ENCODE measurements at regions not wholly inside any gene's neighbourhood (a gene's known extent, or its start where the extent isn't known, plus 50 kb on each side); places are given as distances from the start of the nearest gene placed in this dataset.

DNA sequence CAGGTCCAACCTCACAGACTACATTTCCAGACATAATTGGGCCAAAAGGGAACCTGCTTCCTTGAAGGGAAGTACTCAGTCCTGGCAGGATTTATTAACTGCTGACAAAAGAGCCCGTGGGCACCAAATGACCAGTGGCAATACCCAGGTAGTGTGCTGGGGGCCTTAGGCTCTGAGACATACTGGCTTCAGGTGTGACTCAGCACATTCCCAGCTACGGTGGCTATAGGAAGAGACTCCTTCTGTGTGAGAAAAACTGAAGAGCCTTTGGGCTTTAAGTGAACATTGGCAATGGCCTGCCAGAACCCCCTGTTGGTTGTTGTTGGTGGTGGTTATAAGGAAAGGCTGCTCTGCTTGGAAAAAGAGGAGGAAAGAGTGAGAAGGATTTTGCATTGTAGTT, 401.8 kb downstream of the KCNJ3 start:
- TF ChIP-seq EZH2 (IDR thresholded peaks at IDR 0.05; ENCODE audit: low read length, missing control alignments) = no peak
- TF ChIP-seq, protein P1, sequence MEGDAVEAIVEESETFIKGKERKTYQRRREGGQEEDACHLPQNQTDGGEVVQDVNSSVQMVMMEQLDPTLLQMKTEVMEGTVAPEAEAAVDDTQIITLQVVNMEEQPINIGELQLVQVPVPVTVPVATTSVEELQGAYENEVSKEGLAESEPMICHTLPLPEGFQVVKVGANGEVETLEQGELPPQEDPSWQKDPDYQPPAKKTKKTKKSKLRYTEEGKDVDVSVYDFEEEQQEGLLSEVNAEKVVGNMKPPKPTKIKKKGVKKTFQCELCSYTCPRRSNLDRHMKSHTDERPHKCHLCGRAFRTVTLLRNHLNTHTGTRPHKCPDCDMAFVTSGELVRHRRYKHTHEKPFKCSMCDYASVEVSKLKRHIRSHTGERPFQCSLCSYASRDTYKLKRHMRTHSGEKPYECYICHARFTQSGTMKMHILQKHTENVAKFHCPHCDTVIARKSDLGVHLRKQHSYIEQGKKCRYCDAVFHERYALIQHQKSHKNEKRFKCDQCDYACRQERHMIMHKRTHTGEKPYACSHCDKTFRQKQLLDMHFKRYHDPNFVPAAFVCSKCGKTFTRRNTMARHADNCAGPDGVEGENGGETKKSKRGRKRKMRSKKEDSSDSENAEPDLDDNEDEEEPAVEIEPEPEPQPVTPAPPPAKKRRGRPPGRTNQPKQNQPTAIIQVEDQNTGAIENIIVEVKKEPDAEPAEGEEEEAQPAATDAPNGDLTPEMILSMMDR (conservative IDR thresholded peaks at IDR 0.05 in 1 of 2, IDR thresholded peaks at IDR 0.05 in 1 of 2; ENCODE audit: low read depth in 1 of 2, low read length in 2 of 2) = no peak

DNA sequence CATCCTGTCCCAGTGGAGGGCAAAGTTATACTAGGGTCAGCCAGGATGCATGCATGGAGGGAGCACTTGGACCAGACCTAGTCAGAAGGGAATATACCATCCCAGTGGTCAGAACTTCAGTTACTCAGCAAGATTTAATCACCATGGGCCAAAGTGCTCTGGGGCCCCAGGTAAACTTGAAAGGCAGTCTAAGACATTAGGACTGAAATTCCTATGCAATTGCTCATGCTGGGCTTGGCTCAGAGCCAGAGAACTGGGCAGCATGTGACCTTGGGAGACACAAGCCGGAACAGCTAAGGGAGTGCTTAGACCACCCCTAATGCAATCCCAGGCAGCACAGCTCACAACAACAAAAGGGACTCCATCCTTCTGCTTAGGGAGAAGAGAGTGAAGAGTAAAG, 401.3 kb downstream of the KCNJ3 start:
- no peak for TF ChIP-seq EZH2 (IDR thresholded peaks at IDR 0.05; ENCODE audit: low read length, missing control alignments)
- TF ChIP-seq, protein P1 (conservative IDR thresholded peaks at IDR 0.05 in 1 of 2, IDR thresholded peaks at IDR 0.05 in 1 of 2; ENCODE audit: low read depth in 1 of 2, low read length in 2 of 2) = no peak
- Histone ChIP-seq H3K27ac (ENCODE audit: insufficient read depth, low read length) (no peak overlapping the region), H3K79me2 (ENCODE audit: control insufficient read depth, insufficient read depth, low read length) (no peaks in the 10 kb centered on the region), H3K9me3 (ENCODE audit: control insufficient read depth, insufficient read depth, low read depth, low read length) (no peaks in the 10 kb centered on the region), H3K4me3 (replicated peaks in 1 of 4; ENCODE audit: control extremely low read depth in 1 of 4, insufficient read depth in 1 of 4, low read depth in 3 of 4, low read length in 4 of 4) (no peak overlapping the region), H3K4me1 (ENCODE audit: control insufficient read depth, extremely low read depth, insufficient read depth, low read length) (no peaks in the 10 kb centered on the region), H3K36me3 (ENCODE audit: control insufficient read depth, insufficient read depth, low read length) (no peaks in the 10 kb centered on the region), H3K27me3 (ENCODE audit: control insufficient read depth, insufficient read depth, low read length) (no peaks in the 10 kb centered on the region), H3K4me2 (ENCODE audit: extremely low read depth, insufficient read depth, low read length) (no peak overlapping the region), H3K9ac (ENCODE audit: insufficient read depth, low read length) (no peak overlapping the region), H4K20me1 (ENCODE audit: control insufficient read depth, extremely low read depth, insufficient read depth, low read length) (no peaks in the 10 kb centered on the region), H2AFZ (ENCODE audit: low read length) (no peak overlapping the region)
- peak in 1 of 2 donors; percentile 0 for DNase-seq (ENCODE audit: low read depth in 2 of 2)

More for the DNA sequence above, 401.8 kb downstream of the KCNJ3 start:
- Histone ChIP-seq H3K27ac (ENCODE audit: insufficient read depth, low read length) (no peak overlapping the region), H3K4me2 (ENCODE audit: extremely low read depth, insufficient read depth, low read length) (no peak overlapping the region), H3K4me3 (replicated peaks in 1 of 4; ENCODE audit: control extremely low read depth in 1 of 4, insufficient read depth in 1 of 4, low read depth in 3 of 4, low read length in 4 of 4) (no peak overlapping the region), H2AFZ (ENCODE audit: low read length) (no peak overlapping the region), H3K9me3 (ENCODE audit: control insufficient read depth, insufficient read depth, low read depth, low read length) (no peaks in the 10 kb centered on the region), H3K4me1 (ENCODE audit: control insufficient read depth, extremely low read depth, insufficient read depth, low read length) (no peaks in the 10 kb centered on the region), H3K9ac (ENCODE audit: insufficient read depth, low read length) (no peak overlapping the region), H4K20me1 (ENCODE audit: control insufficient read depth, extremely low read depth, insufficient read depth, low read length) (no peaks in the 10 kb centered on the region), H3K36me3 (ENCODE audit: control insufficient read depth, insufficient read depth, low read length) (no peaks in the 10 kb centered on the region), H3K27me3 (ENCODE audit: control insufficient read depth, insufficient read depth, low read length) (no peaks in the 10 kb centered on the region), H3K79me2 (ENCODE audit: control insufficient read depth, insufficient read depth, low read length) (no peaks in the 10 kb centered on the region)
- DNase-seq (ENCODE audit: low read depth in 2 of 2) = no peak

DNA sequence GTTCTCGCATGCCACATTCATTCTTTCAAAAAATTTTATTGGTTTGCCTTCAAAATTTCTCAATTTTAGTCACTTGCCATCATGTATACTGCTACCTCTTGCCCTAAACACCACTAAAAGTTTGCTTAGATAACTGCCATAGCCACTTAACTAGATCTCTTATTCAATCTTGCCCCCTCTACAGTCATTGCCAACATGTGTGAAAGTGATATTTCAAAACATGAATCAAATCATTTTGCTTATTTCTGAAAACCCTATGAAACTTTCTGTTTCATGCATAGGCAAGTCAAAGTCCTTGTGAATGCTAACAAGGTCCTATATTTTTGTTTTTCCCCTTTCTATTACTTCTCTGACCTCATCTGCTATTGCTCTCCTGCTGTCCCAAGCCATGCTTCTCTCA, 397.1 kb downstream of the KCNJ3 start:
- no peak overlapping the region for H3K4me3 ChIP-seq (replicated peaks in 1 of 4; ENCODE audit: control extremely low read depth in 1 of 4, insufficient read depth in 1 of 4, low read depth in 3 of 4, low read length in 4 of 4)
- no peak overlapping the region for H3K4me2 ChIP-seq (ENCODE audit: extremely low read depth, insufficient read depth, low read length)
- H3K9ac ChIP-seq (ENCODE audit: insufficient read depth, low read length) = no peak overlapping the region
- H3K27me3 ChIP-seq (ENCODE audit: control insufficient read depth, insufficient read depth, low read length) = no peaks in the 10 kb centered on the region
- no peaks in the 10 kb centered on the region for H4K20me1 ChIP-seq (ENCODE audit: control insufficient read depth, extremely low read depth, insufficient read depth, low read length)
- no peak overlapping the region for H3K27ac ChIP-seq (ENCODE audit: insufficient read depth, low read length)
- no peaks in the 10 kb centered on the region for H3K36me3 ChIP-seq (ENCODE audit: control insufficient read depth, insufficient read depth, low read length)
- no peaks in the 10 kb centered on the region for H3K9me3 ChIP-seq (ENCODE audit: control insufficient read depth, insufficient read depth, low read depth, low read length)
- no peaks in the 10 kb centered on the region for H3K79me2 ChIP-seq (ENCODE audit: control insufficient read depth, insufficient read depth, low read length)
- H3K4me1 ChIP-seq (ENCODE audit: control insufficient read depth, extremely low read depth, insufficient read depth, low read length) = no peaks in the 10 kb centered on the region
- H2AFZ ChIP-seq (ENCODE audit: low read length) = no peak overlapping the region
- no peak for DNase-seq (ENCODE audit: low read depth in 2 of 2)
- TF ChIP-seq, protein P1 (conservative IDR thresholded peaks at IDR 0.05 in 1 of 2, IDR thresholded peaks at IDR 0.05 in 1 of 2; ENCODE audit: low read depth in 1 of 2, low read length in 2 of 2) = no peak
- no peak for TF ChIP-seq EZH2 (IDR thresholded peaks at IDR 0.05; ENCODE audit: low read length, missing control alignments)

All from fibroblast of lung (primary cell).